SJSA1 (cell line): ENCODE measurements at regions not wholly inside any gene's neighbourhood (a gene's known extent, or its start where the extent isn't known, plus 50 kb on each side); places are given as distances from the start of the nearest gene placed in this dataset.
A peak's percentile ranks its signal among the peaks of the same experiment; 100 is the strongest.
"Not testable (repeated sequence)": the region's sequence is repeated elsewhere in the genome, so short reads cannot be mapped to it uniquely, and the experiment has no call there.

Experiments
- DNase-seq, 2 experiments: peaks; one replicate each; pipeline ENCODE4 v3.0.0-alpha.2; 2015 to 2020; ENCODE audit warnings: low spot score in 2 of 2, low read depth in 1 of 2
- H3K27ac ChIP-seq: fragments of 250-450 bp; sonication (Bioruptor Pico); 2 replicates; pipeline ENCODE4 v1.5.1; 2020; ENCODE audit warnings: mild to moderate bottlenecking, moderate library complexity
- H3K27me3 ChIP-seq: fragments of 250-450 bp; sonication (Bioruptor Pico); replicated peaks from 2 replicates; pipeline ENCODE4 v1.5.1; 2020; ENCODE audit warnings: mild to moderate bottlenecking, moderate library complexity
- H3K36me3 ChIP-seq: fragments of 250-450 bp; sonication (Bioruptor Pico); 2 replicates; pipeline ENCODE4 v1.5.1; 2020; ENCODE audit warnings: mild to moderate bottlenecking
- H3K4me1 ChIP-seq: fragments of 250-450 bp; sonication (Bioruptor Pico); replicated peaks from 2 replicates; pipeline ENCODE4 v1.6.1; 2021; ENCODE audit warnings: mild to moderate bottlenecking
- H3K4me3 ChIP-seq: fragments of 250-450 bp; sonication (Bioruptor Pico); 2 replicates; pipeline ENCODE4 v1.5.1; 2020; ENCODE audit warnings: mild to moderate bottlenecking
- H3K9me3 ChIP-seq: fragments of 250-450 bp; sonication (Bioruptor Pico); replicated peaks from 2 replicates; pipeline ENCODE4 v1.5.1; 2020; ENCODE audit warnings: mild to moderate bottlenecking

- H3K4me3 ChIP-seq: no peak overlapping the region
- H3K27me3 ChIP-seq: no peaks in the 10 kb centered on the region
- no peaks in the 10 kb centered on the region for H3K9me3 ChIP-seq
- H3K36me3 ChIP-seq: no peaks in the 10 kb centered on the region
- no peak overlapping the region for H3K27ac ChIP-seq
- DNase-seq: no peak
- H3K4me1 ChIP-seq: no peaks in the 10 kb centered on the region
Observed at GRCh38 chr9:90526386-90526785, 116.2 kb downstream of the DIRAS2 start.

- DNase-seq, H3K4me1 ChIP-seq, H3K4me3 ChIP-seq, H3K36me3 ChIP-seq, H3K27me3 ChIP-seq, H3K9me3 ChIP-seq, H3K27ac ChIP-seq: not testable (repeated sequence)
Observed at GRCh38 chr9:90536094-90536493, 106.5 kb downstream of the DIRAS2 start.

GRCh38 chr9:90538566-90538965, 104.1 kb downstream of the DIRAS2 start:
- H3K36me3 ChIP-seq: no peaks in the 10 kb centered on the region
- no peak overlapping the region for H3K27ac ChIP-seq
- no peak overlapping the region for H3K4me3 ChIP-seq
- H3K9me3 ChIP-seq: no peaks in the 10 kb centered on the region
- H3K27me3 ChIP-seq: no peaks in the 10 kb centered on the region
- no peaks in the 10 kb centered on the region for H3K4me1 ChIP-seq
- no peak for DNase-seq

- DNase-seq: no peak
- Histone ChIP-seq H3K27me3 (no peaks in the 10 kb centered on the region), H3K36me3 (no peaks in the 10 kb centered on the region), H3K4me3 (no peak overlapping the region), H3K27ac (no peak overlapping the region), H3K9me3 (no peaks in the 10 kb centered on the region), H3K4me1 (no peaks in the 10 kb centered on the region)
Observed at GRCh38 chr9:90539286-90539685, 103.3 kb downstream of the DIRAS2 start.

GRCh38 chr9:90540734-90541133, 101.9 kb downstream of the DIRAS2 start:
- Histone ChIP-seq H3K4me3 (no peak overlapping the region), H3K4me1 (no peaks in the 10 kb centered on the region), H3K27ac (no peak overlapping the region), H3K27me3 (no peaks in the 10 kb centered on the region), H3K9me3 (no peaks in the 10 kb centered on the region), H3K36me3 (no peaks in the 10 kb centered on the region)
- DNase-seq: no peak

GRCh38 chr9:90544488-90544887, 98.1 kb downstream of the DIRAS2 start:
- Histone ChIP-seq H3K4me3 (no peak overlapping the region), H3K27me3 (no peaks in the 10 kb centered on the region), H3K36me3 (no peaks in the 10 kb centered on the region), H3K27ac (no peak overlapping the region), H3K9me3 (no peaks in the 10 kb centered on the region), H3K4me1 (no peaks in the 10 kb centered on the region)
- no peak for DNase-seq

GRCh38 chr9:90546200-90546599, 96.4 kb downstream of the DIRAS2 start:
- Histone ChIP-seq H3K4me1 (no peaks in the 10 kb centered on the region), H3K36me3 (no peaks in the 10 kb centered on the region), H3K27ac (no peak overlapping the region), H3K9me3 (no peaks in the 10 kb centered on the region), H3K27me3 (no peaks in the 10 kb centered on the region), H3K4me3 (no peak overlapping the region)
- DNase-seq: peak in 1 of 2 experiments; percentile 2

GRCh38 chr9:90547896-90548295, 94.7 kb downstream of the DIRAS2 start:
- no peak for DNase-seq
- Histone ChIP-seq H3K4me1 (no peaks in the 10 kb centered on the region), H3K36me3 (no peaks in the 10 kb centered on the region), H3K9me3 (no peaks in the 10 kb centered on the region), H3K27me3 (no peaks in the 10 kb centered on the region), H3K27ac (no peak overlapping the region), H3K4me3 (no peak overlapping the region)

GRCh38 chr9:90552317-90552716, 90.3 kb downstream of the DIRAS2 start:
- no peaks in the 10 kb centered on the region for H3K9me3 ChIP-seq
- H3K36me3 ChIP-seq: no peaks in the 10 kb centered on the region
- DNase-seq: no peak
- H3K27ac ChIP-seq: no peak overlapping the region
- H3K4me3 ChIP-seq: no peak overlapping the region
- no peaks in the 10 kb centered on the region for H3K4me1 ChIP-seq
- H3K27me3 ChIP-seq: no peaks in the 10 kb centered on the region

GRCh38 chr9:90555351-90556057, 87.1 kb downstream of the DIRAS2 start:
- Histone ChIP-seq H3K4me3 (no peak overlapping the region), H3K36me3 (no peaks in the 10 kb centered on the region), H3K27me3 (no peaks in the 10 kb centered on the region), H3K9me3 (no peaks in the 10 kb centered on the region), H3K27ac (no peak overlapping the region), H3K4me1 (no peaks in the 10 kb centered on the region)
- no peak for DNase-seq

GRCh38 chr9:90556897-90557675, 85.5 kb downstream of the DIRAS2 start:
- H3K4me1 ChIP-seq: no peaks in the 10 kb centered on the region
- no peaks in the 10 kb centered on the region for H3K9me3 ChIP-seq
- H3K4me3 ChIP-seq: no peak overlapping the region
- no peaks in the 10 kb centered on the region for H3K27me3 ChIP-seq
- no peak overlapping the region for H3K27ac ChIP-seq
- H3K36me3 ChIP-seq: no peaks in the 10 kb centered on the region
- no peak for DNase-seq

GRCh38 chr9:90559075-90560073, 83.2 kb downstream of the DIRAS2 start:
- H3K27ac ChIP-seq: no peak overlapping the region
- no peak overlapping the region for H3K4me3 ChIP-seq
- H3K9me3 ChIP-seq: no peaks in the 10 kb centered on the region
- no peaks in the 10 kb centered on the region for H3K36me3 ChIP-seq
- H3K27me3 ChIP-seq: no peaks in the 10 kb centered on the region
- no peaks in the 10 kb centered on the region for H3K4me1 ChIP-seq
- no peak for DNase-seq
